Embryonic facial prominence (tissue), 1 donor: ENCODE measurements at regions not wholly inside any gene's neighbourhood (a gene's known extent, or its start where the extent isn't known, plus 50 kb on each side); places are given as distances from the start of the nearest gene placed in this dataset.
"Not testable (repeated sequence)": the region's sequence is repeated elsewhere in the genome, so short reads cannot be mapped to it uniquely, and the experiment has no call there.

Source experiments
- DNase-seq: peaks from one replicate; pipeline ENCODE4 v3.0.0-alpha.2; 2016; ENCODE audit errors: extremely low spot score

GRCh38 chr9:90515510-90515909 lies 127.1 kb downstream of the DIRAS2 start:
- DNase-seq: no peak

DNA sequence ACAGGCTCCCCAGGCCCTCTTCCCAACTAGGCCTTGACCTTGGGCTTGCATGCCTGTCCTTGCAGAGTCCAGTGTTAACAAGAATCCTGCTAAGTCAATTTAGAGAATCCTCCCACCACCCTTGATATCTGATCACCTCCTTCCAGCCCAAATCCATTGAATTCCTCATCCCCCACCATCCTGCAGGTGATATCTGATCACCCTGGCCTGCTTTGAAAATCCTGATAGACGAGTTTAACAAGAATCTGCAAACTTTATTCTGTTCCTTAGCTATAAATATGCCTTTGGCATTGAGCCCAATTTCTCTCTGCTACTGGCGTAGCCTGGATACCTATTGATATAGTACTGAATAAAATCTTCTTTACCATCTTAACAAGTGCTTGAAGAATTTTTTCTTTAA lies 125.5 kb downstream of the DIRAS2 start:
- DNase-seq: no peak

DNA sequence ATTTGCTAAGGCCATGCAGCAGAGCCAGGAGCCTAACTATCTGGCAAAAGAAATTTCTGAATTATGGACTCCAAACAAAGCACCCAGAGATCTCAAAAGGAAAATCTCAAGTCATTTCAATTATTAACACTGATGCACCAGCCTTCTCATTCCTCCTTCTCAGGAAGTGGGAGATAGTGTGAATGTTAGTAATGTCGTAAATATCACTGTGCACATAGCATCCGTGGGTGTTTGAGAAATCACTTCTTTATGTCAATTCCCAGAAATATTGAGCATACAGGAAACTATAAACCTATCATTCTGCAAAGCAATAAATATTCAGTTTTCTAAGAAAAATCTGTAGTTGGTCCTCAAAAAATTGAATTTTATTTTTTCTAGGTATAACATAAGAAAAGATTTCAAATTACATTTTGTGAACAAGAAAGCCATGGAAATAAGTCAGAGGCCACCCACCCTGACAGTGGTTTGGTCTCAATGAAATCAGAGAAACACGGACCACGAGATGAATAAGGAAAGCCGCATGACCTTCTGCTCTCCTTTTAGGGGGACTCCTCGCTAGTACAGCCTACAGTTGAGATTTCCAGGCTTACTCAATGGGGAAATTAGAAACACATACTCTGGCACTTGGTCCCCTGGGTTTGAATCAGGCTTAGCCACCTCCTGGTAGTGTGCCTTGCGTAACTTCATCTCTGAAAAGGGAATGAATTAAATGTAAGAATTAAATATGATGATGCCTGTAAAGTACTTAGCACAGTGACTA lies 120.6 kb downstream of the DIRAS2 start:
- no peak for DNase-seq

DNA sequence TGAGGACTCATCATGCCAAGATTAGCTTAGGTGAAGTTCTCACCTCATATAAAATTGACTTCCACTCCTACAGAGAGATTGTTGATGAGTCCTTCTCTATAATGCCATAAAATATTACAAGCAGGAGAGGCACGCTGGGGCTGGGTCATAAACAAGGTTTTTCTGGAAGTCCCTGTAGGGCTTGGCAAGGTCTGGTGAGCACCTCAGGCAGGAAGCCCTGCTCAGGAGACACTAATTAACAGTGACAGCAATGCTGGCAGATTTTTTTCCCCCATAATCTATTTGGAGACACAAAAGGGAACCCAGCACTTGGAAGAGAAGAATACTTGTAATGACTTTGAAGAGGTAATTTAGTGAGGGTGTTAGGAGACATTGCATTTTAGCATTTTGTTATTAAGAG lies 118.7 kb downstream of the DIRAS2 start:
- DNase-seq: no peak

DNA sequence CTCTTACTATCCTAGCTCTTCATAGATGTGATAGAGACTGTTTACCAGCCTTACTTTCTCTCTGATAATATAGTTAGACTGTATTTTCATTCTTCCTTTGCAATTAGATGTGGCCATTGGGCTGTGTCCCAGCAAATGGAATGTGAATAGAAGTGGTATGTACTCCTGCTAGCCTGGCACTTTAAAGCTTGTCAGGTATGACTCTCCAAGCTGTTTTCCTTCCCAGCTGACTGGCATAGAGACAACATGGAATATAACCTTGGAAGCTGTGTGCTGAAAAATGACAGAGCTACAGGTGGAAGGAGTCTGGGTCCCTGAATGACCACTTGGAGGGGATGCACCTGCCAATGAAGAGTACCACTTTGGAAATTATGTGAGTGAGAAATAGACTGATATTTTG lies 116.2 kb downstream of the DIRAS2 start:
- DNase-seq: no peak

- DNase-seq: not testable (repeated sequence)
These were observed 106.5 kb downstream of the DIRAS2 start for GRCh38 chr9:90536094-90536493.

- no peak for DNase-seq
These were observed 104.1 kb downstream of the DIRAS2 start for GRCh38 chr9:90538566-90538965.

GRCh38 chr9:90539286-90539685 lies 103.3 kb downstream of the DIRAS2 start:
- no peak for DNase-seq

- no peak for DNase-seq
These were observed 101.9 kb downstream of the DIRAS2 start for GRCh38 chr9:90540734-90541133.

GRCh38 chr9:90544488-90544887 lies 98.1 kb downstream of the DIRAS2 start:
- DNase-seq: no peak

GRCh38 chr9:90546200-90546599 lies 96.4 kb downstream of the DIRAS2 start:
- no peak for DNase-seq

DNA sequence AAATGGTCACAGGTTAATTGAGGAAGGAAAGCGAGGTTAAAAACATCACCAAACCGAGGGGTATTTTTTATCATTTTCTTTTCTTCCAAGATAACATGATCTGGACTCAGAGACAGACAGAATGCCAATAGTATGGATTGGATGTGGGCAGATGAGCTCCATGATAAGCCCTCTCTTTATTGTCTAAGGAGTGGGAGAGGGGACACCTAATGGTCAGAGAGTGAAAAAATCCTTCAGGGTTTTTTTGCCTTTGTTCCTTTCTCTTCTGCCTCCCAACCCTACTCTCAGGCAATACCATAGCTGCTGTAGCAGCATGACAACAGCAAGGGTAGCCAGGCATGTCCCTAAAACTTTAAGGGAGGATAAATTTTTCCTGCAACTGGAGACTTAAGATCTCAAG lies 94.7 kb downstream of the DIRAS2 start:
- no peak for DNase-seq

DNA sequence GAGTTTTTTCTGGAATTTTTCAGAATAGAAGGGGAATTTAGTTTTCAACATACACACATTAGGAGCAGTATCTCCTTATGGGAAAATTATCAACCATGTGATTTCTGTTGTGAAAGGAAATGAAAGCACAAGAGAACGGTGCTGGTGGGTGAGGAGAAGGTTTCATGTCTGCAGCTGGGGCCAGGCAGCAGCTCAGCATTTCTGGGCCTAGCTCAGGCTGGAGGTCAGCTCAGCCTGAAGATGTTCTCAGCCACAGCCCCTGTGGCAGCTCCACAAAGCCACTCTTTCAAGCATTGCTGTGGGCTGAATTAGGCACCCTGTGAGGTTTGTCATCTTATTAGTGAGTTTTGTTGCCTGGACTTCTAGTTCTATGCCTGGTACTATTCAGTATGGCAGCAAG lies 90.3 kb downstream of the DIRAS2 start:
- DNase-seq: no peak

GRCh38 chr9:90555351-90556057 lies 87.1 kb downstream of the DIRAS2 start:
- DNase-seq: no peak

- DNase-seq: no peak
These were observed 85.5 kb downstream of the DIRAS2 start for GRCh38 chr9:90556897-90557675.

DNA sequence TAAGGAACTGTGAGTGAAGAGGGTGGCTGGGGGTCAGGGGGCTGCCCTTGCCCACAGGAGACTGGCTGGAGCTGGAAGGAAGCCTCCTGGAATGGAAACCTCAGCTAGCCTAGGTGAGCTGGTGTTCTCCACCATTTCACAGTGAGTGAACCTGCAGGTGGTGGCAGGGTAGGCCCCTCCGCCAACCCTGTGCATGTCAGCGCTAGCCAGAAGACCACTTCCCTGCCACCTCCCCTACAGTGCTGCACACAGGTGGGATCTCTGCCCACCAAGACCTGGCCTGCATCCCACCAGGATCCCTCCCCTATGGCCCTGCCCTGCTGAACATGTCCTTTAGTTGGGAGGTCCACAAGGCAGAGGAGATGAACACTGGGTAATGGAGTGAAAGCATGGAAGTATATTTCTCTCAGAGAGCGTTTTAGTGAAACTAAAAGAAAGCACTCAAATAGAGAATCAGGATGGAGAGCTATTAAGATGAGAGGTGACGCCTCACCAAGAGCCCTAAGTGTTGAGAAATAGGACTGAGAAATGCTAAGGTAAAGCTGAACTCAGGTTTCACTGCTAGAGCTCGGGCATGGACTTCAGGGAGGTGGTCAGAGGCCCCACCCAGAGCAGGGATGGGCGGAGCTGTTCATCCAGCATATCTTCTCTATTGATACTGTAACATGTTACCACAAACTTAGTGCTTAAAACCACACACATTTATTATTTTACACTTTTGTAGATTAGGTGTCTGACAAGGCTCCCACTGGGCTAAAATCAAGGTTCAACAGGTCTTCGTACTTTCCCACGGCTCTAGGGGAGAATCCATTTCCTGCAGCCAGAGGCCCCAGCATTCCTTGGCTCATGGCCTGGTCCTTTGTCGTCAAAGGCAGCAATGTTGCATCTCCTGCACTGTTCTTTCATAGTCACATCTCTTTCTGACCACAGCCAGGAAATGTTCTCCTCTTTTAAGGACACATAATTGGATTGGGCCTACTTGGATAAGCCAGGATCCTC lies 83.2 kb downstream of the DIRAS2 start:
- no peak for DNase-seq
